ENCODE measurements at regions not wholly inside any gene's neighbourhood (a gene's known extent, or its start where the extent isn't known, plus 50 kb on each side); places are given as distances from the start of the nearest gene placed in this dataset.

- DNase-seq, result no peak
Observed at GRCh38 chr11:112836256-112836602, 125.0 kb upstream of the NCAM1 start.

GRCh38 chr11:112837162-112837826, 123.9 kb upstream of the NCAM1 start:
- DNase-seq, result peak; percentile 1

GRCh38 chr11:112839051-112839450, 122.2 kb upstream of the NCAM1 start:
- DNase-seq, result no peak

- DNase-seq, result no peak
Observed at GRCh38 chr11:112841729-112842128, 119.5 kb upstream of the NCAM1 start.

- DNase-seq, result no peak
Observed at GRCh38 chr11:112842151-112842550, 119.1 kb upstream of the NCAM1 start.

GRCh38 chr11:112844517-112844916, 116.7 kb upstream of the NCAM1 start:
- no peak for DNase-seq

GRCh38 chr11:112847568-112847967, 113.7 kb upstream of the NCAM1 start:
- DNase-seq, result no peak

GRCh38 chr11:112852143-112852866, 108.9 kb upstream of the NCAM1 start:
- DNase-seq, result no peak

GRCh38 chr11:112856133-112856532, 105.1 kb upstream of the NCAM1 start:
- no peak for DNase-seq

GRCh38 chr11:112856591-112856990, 104.6 kb upstream of the NCAM1 start:
- no peak for DNase-seq

GRCh38 chr11:112858289-112859023, 102.8 kb upstream of the NCAM1 start:
- no peak for DNase-seq

GRCh38 chr11:112859787-112860186, 101.4 kb upstream of the NCAM1 start:
- DNase-seq, result no peak

- no peak for DNase-seq
Observed at GRCh38 chr11:112861356-112861755, 99.9 kb upstream of the NCAM1 start.

GRCh38 chr11:112863305-112863704, 97.9 kb upstream of the NCAM1 start:
- no peak for DNase-seq

GRCh38 chr11:112864672-112865071, 96.5 kb upstream of the NCAM1 start:
- no peak for DNase-seq

- DNase-seq, result no peak
Observed at GRCh38 chr11:112871909-112872500, 89.2 kb upstream of the NCAM1 start.

- DNase-seq, result no peak
Observed at GRCh38 chr11:112874980-112875379, 86.2 kb upstream of the NCAM1 start.

- no peak for DNase-seq
Observed at GRCh38 chr11:112877581-112877980, 83.6 kb upstream of the NCAM1 start.

GRCh38 chr11:112878033-112878601, 83.1 kb upstream of the NCAM1 start:
- DNase-seq, result no peak

- peak; percentile 3 for DNase-seq
Observed at GRCh38 chr11:112880495-112880894, 80.7 kb upstream of the NCAM1 start.

- DNase-seq, result no peak
Observed at GRCh38 chr11:112881461-112881860, 79.8 kb upstream of the NCAM1 start.

- no peak for DNase-seq
Observed at GRCh38 chr11:112882494-112883381, 78.5 kb upstream of the NCAM1 start.
